ENCODE measurements at regions not wholly inside any gene's neighbourhood (a gene's known extent, or its start where the extent isn't known, plus 50 kb on each side); places are given as distances from the start of the nearest gene placed in this dataset.
A peak's percentile ranks its signal among the peaks of the same experiment; 100 is the strongest.
"Not testable (repeated sequence)": the region's sequence is repeated elsewhere in the genome, so short reads cannot be mapped to it uniquely, and the experiment has no call there.

DNA sequence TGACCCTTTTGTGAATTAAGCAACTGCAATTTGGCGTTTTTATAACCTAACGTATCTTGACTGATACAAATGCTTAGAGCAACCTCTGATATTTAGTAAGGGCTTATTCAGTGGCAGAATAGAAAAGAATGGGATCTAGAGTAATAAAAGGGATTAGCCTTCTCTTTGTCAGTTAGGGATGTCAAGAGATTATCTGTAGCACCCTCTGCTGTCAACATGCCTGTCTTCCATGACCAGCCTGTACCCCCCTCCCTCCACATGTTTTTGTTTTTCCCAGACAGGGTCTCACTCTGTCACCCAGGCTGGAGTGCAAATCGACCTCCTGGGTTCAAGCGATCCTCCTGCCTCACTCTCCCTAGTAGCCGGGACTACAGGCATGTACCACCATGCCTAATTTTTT is 198.1 kb downstream of the NPIPA7 start:
- H3K9me3 Mint-ChIP-seq; H3K27me3 ChIP-seq (replicated peaks in 1 of 2; ENCODE audit: control insufficient read depth in 2 of 2, extremely low read depth in 1 of 2, insufficient read depth in 2 of 2, low read length in 1 of 2); H3K36me3 ChIP-seq (ENCODE audit: control insufficient read depth in 2 of 2, extremely low read depth in 1 of 2, insufficient read depth in 1 of 2, low read length in 1 of 2); H3K4me1 Mint-ChIP-seq; ATAC-seq (replicated peaks in 1 of 4); H3K27ac Mint-ChIP-seq; H3K36me3 Mint-ChIP-seq; H3K27ac ChIP-seq (ENCODE audit: low read length); H3K4me3 ChIP-seq (ENCODE audit: control insufficient read depth in 1 of 2, extremely low read depth in 1 of 2, low read length in 1 of 2); H3K4me1 ChIP-seq (ENCODE audit: control insufficient read depth in 1 of 2, extremely low read depth in 1 of 2, insufficient read depth in 2 of 2, low read length in 2 of 2); H3K4me3 Mint-ChIP-seq; CTCF ChIA-PET; POLR2A ChIA-PET; DNase-seq; H3K9me3 ChIP-seq; H3K27me3 Mint-ChIP-seq: not testable (repeated sequence)
- no CpG with 5 or more reads among the region's 5 CpGs for WGBS (ENCODE audit: insufficient coverage)

DNA sequence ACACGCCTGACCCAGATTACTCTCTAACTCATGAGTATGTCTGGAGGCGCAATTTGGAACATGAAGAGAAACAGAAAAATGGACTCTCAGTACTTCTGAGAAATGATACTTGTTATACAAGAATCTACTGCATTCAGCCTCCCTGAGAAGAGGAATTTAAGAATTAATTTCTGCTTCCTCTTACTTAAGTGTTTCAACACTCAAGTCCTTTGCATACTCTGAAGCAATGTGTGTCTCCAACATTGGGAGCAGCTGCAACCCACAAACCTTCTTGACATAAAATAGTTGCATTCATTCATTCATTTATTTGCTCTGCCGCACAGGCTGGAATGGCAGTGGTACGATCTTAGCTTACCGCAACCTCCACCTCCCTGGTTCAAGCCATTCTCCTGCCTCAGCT is 199.8 kb downstream of the NPIPA7 start:
- no peaks in the 10 kb centered on the region for H3K4me1 ChIP-seq (ENCODE audit: control insufficient read depth in 1 of 2, extremely low read depth in 1 of 2, insufficient read depth in 2 of 2, low read length in 2 of 2)
- H3K27ac ChIP-seq (ENCODE audit: low read length), result no peak overlapping the region
- Mint-ChIP-seq H3K27ac (no peak overlapping the region), H3K4me3 (no peak overlapping the region), H3K27me3 (no peaks in the 10 kb centered on the region), H3K9me3 (no peaks in the 10 kb centered on the region), H3K4me1 (no peaks in the 10 kb centered on the region), H3K36me3 (no peaks in the 10 kb centered on the region)
- H3K4me3 ChIP-seq (ENCODE audit: control insufficient read depth in 1 of 2, extremely low read depth in 1 of 2, low read length in 1 of 2), result no peak overlapping the region
- ChIA-PET POLR2A (no interaction called here), CTCF (no interaction called here)
- no peaks in the 10 kb centered on the region for H3K27me3 ChIP-seq (replicated peaks in 1 of 2; ENCODE audit: control insufficient read depth in 2 of 2, extremely low read depth in 1 of 2, insufficient read depth in 2 of 2, low read length in 1 of 2)
- 95% methylated on average over 3 of the region's 5 CpGs for WGBS (ENCODE audit: insufficient coverage)
- no peak for ATAC-seq (replicated peaks in 1 of 4)
- H3K36me3 ChIP-seq (ENCODE audit: control insufficient read depth in 2 of 2, extremely low read depth in 1 of 2, insufficient read depth in 1 of 2, low read length in 1 of 2), result no peaks in the 10 kb centered on the region
- H3K9me3 ChIP-seq, result no peaks in the 10 kb centered on the region
- DNase-seq, result no peak

DNA sequence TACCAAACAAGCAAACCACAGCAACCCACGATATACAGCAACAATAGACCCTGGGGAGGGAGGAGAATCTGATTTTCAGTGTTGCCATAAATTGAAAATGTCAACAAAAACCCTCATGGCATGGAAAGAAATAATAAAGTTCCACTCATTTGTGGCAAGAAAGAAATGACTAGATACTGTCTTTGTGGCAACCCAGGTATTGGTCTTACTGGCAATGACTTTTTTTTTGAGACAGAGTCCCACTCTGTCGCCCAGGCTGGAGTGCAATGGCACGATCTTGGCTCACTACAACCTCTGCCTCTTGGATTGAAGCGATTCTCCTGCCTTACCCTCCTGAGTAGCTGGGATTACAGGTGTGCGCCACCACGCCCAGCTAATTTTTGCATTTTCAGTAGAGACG is 204.0 kb downstream of the NPIPA7 start:
- H3K36me3 ChIP-seq (ENCODE audit: control insufficient read depth in 2 of 2, extremely low read depth in 1 of 2, insufficient read depth in 1 of 2, low read length in 1 of 2); H3K27me3 ChIP-seq (replicated peaks in 1 of 2; ENCODE audit: control insufficient read depth in 2 of 2, extremely low read depth in 1 of 2, insufficient read depth in 2 of 2, low read length in 1 of 2); H3K4me1 Mint-ChIP-seq; ATAC-seq (replicated peaks in 1 of 4); H3K27ac ChIP-seq (ENCODE audit: low read length); H3K9me3 Mint-ChIP-seq; H3K4me1 ChIP-seq (ENCODE audit: control insufficient read depth in 1 of 2, extremely low read depth in 1 of 2, insufficient read depth in 2 of 2, low read length in 2 of 2); H3K4me3 Mint-ChIP-seq; POLR2A ChIA-PET; H3K4me3 ChIP-seq (ENCODE audit: control insufficient read depth in 1 of 2, extremely low read depth in 1 of 2, low read length in 1 of 2); H3K9me3 ChIP-seq; CTCF ChIA-PET; H3K27me3 Mint-ChIP-seq; H3K36me3 Mint-ChIP-seq; DNase-seq; H3K27ac Mint-ChIP-seq: not testable (repeated sequence)
- WGBS (ENCODE audit: insufficient coverage), result 55% methylated on average over 2 of the region's 7 CpGs

GRCh38 chr16:16586073-16586651 is 207.2 kb downstream of the NPIPA7 start:
- 51% methylated on average over 2 of the region's 7 CpGs for WGBS (ENCODE audit: insufficient coverage)
- H3K27me3 ChIP-seq (replicated peaks in 1 of 2; ENCODE audit: control insufficient read depth in 2 of 2, extremely low read depth in 1 of 2, insufficient read depth in 2 of 2, low read length in 1 of 2); H3K36me3 Mint-ChIP-seq; H3K27me3 Mint-ChIP-seq; H3K9me3 ChIP-seq; H3K4me1 ChIP-seq (ENCODE audit: control insufficient read depth in 1 of 2, extremely low read depth in 1 of 2, insufficient read depth in 2 of 2, low read length in 2 of 2); CTCF ChIA-PET; H3K27ac Mint-ChIP-seq; H3K9me3 Mint-ChIP-seq; H3K4me1 Mint-ChIP-seq; POLR2A ChIA-PET; DNase-seq; H3K36me3 ChIP-seq (ENCODE audit: control insufficient read depth in 2 of 2, extremely low read depth in 1 of 2, insufficient read depth in 1 of 2, low read length in 1 of 2); H3K4me3 ChIP-seq (ENCODE audit: control insufficient read depth in 1 of 2, extremely low read depth in 1 of 2, low read length in 1 of 2); H3K27ac ChIP-seq (ENCODE audit: low read length); H3K4me3 Mint-ChIP-seq: not testable (repeated sequence)
- ATAC-seq (replicated peaks in 1 of 4), result peak in 1 of 4 experiments; percentile 73

DNA sequence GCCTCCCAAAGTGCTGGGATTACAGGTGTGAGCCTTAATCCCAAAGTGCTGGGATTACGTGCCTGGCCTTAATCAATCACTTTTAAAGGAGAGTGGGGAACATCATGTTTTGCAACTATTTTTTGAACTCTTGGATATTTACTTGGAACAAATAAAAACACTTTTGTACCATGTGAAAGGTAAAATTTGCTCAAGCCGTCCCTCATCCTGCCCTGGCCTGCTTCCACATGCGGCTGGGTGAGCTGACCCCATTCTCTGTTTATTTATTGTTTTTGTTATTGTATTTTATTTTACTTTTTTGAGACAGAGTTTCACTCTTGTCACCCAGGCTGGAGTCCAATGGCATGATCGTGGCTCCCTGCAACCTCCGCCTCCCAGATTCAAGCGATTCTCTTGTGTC is 208.0 kb downstream of the NPIPA7 start:
- DNase-seq; CTCF ChIA-PET; H3K4me1 Mint-ChIP-seq; H3K9me3 ChIP-seq; H3K4me1 ChIP-seq (ENCODE audit: control insufficient read depth in 1 of 2, extremely low read depth in 1 of 2, insufficient read depth in 2 of 2, low read length in 2 of 2); POLR2A ChIA-PET; H3K27ac ChIP-seq (ENCODE audit: low read length); H3K4me3 Mint-ChIP-seq; ATAC-seq (replicated peaks in 1 of 4); H3K27me3 Mint-ChIP-seq; H3K9me3 Mint-ChIP-seq; H3K36me3 ChIP-seq (ENCODE audit: control insufficient read depth in 2 of 2, extremely low read depth in 1 of 2, insufficient read depth in 1 of 2, low read length in 1 of 2); H3K36me3 Mint-ChIP-seq; H3K27me3 ChIP-seq (replicated peaks in 1 of 2; ENCODE audit: control insufficient read depth in 2 of 2, extremely low read depth in 1 of 2, insufficient read depth in 2 of 2, low read length in 1 of 2); H3K27ac Mint-ChIP-seq; H3K4me3 ChIP-seq (ENCODE audit: control insufficient read depth in 1 of 2, extremely low read depth in 1 of 2, low read length in 1 of 2): not testable (repeated sequence)
- no CpG with 5 or more reads among the region's 6 CpGs for WGBS (ENCODE audit: insufficient coverage)

DNA sequence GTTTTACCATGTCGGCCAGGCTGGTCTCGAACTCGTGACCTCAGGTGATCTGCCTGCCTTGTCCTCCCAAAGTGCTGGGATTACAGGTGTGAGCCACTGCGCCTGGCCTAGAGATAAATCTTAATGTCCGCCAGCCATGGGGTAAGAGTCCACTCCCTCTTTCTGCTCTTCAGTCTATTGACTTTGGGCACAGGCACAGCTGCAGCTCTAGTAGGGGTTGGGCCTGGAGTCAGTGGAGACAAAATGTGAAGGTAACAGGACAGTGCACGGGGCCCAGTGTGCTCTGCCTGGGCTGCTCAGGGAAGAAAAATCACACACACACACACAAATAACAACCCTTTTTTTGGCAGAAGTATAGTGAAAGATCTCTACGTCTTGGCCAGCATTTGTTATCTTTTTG is 209.5 kb downstream of the NPIPA7 start:
- H3K9me3 ChIP-seq; H3K4me1 ChIP-seq (ENCODE audit: control insufficient read depth in 1 of 2, extremely low read depth in 1 of 2, insufficient read depth in 2 of 2, low read length in 2 of 2); H3K4me3 Mint-ChIP-seq; H3K27me3 ChIP-seq (replicated peaks in 1 of 2; ENCODE audit: control insufficient read depth in 2 of 2, extremely low read depth in 1 of 2, insufficient read depth in 2 of 2, low read length in 1 of 2); H3K4me3 ChIP-seq (ENCODE audit: control insufficient read depth in 1 of 2, extremely low read depth in 1 of 2, low read length in 1 of 2); POLR2A ChIA-PET; H3K36me3 Mint-ChIP-seq; H3K36me3 ChIP-seq (ENCODE audit: control insufficient read depth in 2 of 2, extremely low read depth in 1 of 2, insufficient read depth in 1 of 2, low read length in 1 of 2); ATAC-seq (replicated peaks in 1 of 4); H3K27ac ChIP-seq (ENCODE audit: low read length); H3K9me3 Mint-ChIP-seq; H3K4me1 Mint-ChIP-seq; DNase-seq; H3K27ac Mint-ChIP-seq; CTCF ChIA-PET: not testable (repeated sequence)
- WGBS (ENCODE audit: insufficient coverage), result 87% methylated on average over 3 of the region's 7 CpGs
- peaks cover 3 to 10% of the 10 kb centered on the region in 2 donors for H3K27me3 Mint-ChIP-seq

DNA sequence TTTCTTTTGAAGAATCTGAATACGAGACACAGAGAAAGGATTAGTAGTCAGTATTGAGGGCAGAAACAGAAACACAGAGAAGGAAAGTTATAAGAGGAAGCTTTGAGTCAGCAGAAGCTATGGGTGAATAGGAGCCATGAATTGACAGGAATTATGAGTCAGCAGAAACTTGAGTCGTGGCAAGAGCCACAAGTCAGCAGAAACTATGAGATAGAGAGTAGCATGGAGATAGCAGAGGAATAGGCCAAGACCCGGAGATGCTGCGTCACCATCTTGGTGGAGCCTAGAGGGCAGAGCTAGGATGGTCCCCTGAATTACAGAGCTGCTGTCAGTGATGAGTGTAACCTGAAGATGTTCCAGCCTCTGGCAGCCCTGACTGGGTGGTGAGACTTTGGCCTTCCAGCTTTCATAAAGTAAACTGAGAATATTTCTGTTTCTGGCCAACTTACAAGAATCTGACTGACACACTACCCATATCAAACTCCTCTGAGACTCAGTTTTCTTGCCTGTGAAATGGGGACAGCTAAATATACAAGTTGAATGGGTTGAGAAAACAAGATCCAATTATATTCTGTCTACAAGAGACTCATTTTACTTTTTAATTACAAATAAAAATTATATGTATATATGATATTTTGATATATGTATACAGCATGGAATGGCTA is 211.8 kb downstream of the NPIPA7 start:
- H3K36me3 Mint-ChIP-seq; H3K4me1 Mint-ChIP-seq; H3K36me3 ChIP-seq (ENCODE audit: control insufficient read depth in 2 of 2, extremely low read depth in 1 of 2, insufficient read depth in 1 of 2, low read length in 1 of 2); H3K27me3 Mint-ChIP-seq; H3K4me3 Mint-ChIP-seq; H3K4me3 ChIP-seq (ENCODE audit: control insufficient read depth in 1 of 2, extremely low read depth in 1 of 2, low read length in 1 of 2); POLR2A ChIA-PET; H3K27ac Mint-ChIP-seq; CTCF ChIA-PET; H3K27me3 ChIP-seq (replicated peaks in 1 of 2; ENCODE audit: control insufficient read depth in 2 of 2, extremely low read depth in 1 of 2, insufficient read depth in 2 of 2, low read length in 1 of 2); H3K27ac ChIP-seq (ENCODE audit: low read length); ATAC-seq (replicated peaks in 1 of 4); H3K4me1 ChIP-seq (ENCODE audit: control insufficient read depth in 1 of 2, extremely low read depth in 1 of 2, insufficient read depth in 2 of 2, low read length in 2 of 2); H3K9me3 ChIP-seq; H3K9me3 Mint-ChIP-seq; DNase-seq: not testable (repeated sequence)
- no CpG with 5 or more reads among the region's 4 CpGs for WGBS (ENCODE audit: insufficient coverage)
